Skeletal muscle tissue (tissue), 3 donors: ENCODE measurements at regions not wholly inside any gene's neighbourhood (a gene's known extent, or its start where the extent isn't known, plus 50 kb on each side); places are given as distances from the start of the nearest gene placed in this dataset.

ENCODE experiments used
- H3K27ac ChIP-seq: one replicate; pipeline ENCODE4 v1.7.0; 2013; ENCODE audit warnings: mild to moderate bottlenecking, low read depth, low read length, inconsistent platforms
- H3K27me3 ChIP-seq, 3 donors: one replicate each; pipeline ENCODE4 v1.7.0; 2013; ENCODE audit warnings: low read length in 3 of 3; ENCODE audit not compliant: control insufficient read depth in 3 of 3, insufficient read depth in 3 of 3
- H3K36me3 ChIP-seq, 3 donors: one replicate each; pipeline ENCODE4 v1.7.0; 2013; ENCODE audit warnings: low read length in 3 of 3; ENCODE audit not compliant: control insufficient read depth in 3 of 3, insufficient read depth in 3 of 3
- H3K4me1 ChIP-seq, 3 donors: one replicate each; pipeline ENCODE4 v1.7.0; 2013; ENCODE audit warnings: low read length in 3 of 3, mild to moderate bottlenecking in 3 of 3; ENCODE audit not compliant: control insufficient read depth in 3 of 3, insufficient read depth in 3 of 3
- H3K4me3 ChIP-seq, 3 donors: one replicate each; pipeline ENCODE4 v1.7.0; 2013; ENCODE audit warnings: low read length in 3 of 3
- H3K9ac ChIP-seq, 3 donors: one replicate each; pipeline ENCODE4 v1.7.0; 2013; ENCODE audit warnings: low read length in 3 of 3, mild to moderate bottlenecking in 3 of 3, moderate library complexity in 2 of 3, low read depth in 1 of 3
- H3K9me3 ChIP-seq, 3 donors: one replicate each; pipeline ENCODE4 v1.7.0; 2013; ENCODE audit warnings: low read length in 3 of 3; ENCODE audit not compliant: control insufficient read depth in 3 of 3
- donor health status: Osteomylitis.

DNA sequence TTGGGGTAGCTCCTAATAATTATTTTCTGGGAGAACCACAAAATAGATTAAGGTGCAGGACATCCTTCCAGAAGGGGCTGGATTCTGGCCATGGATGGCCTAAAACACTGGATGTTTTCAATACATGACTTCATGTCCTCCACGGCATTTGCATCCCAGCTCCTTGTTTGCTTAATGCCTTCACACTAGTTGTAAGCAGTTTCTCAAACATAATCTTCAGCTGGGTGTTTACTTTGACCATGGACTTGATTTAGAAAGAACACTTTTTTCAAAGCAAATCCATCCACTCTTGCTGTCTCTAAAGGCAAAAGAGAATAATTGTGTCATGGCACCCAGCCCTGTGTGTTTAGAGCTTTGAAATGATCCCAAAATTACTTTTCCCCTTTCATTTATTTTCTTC is 82.5 kb upstream of the GSX1 start:
- Histone ChIP-seq H3K27ac (no peak overlapping the region), H3K27me3 (peaks cover 0 to 3% (median 0%) of the 10 kb centered on the region in 3 donors), H3K4me3 (no peak overlapping the region), H3K4me1 (no peaks in the 10 kb centered on the region), H3K9me3 (peaks cover 0 to 6% (median 2%) of the 10 kb centered on the region in 3 donors), H3K9ac (no peak overlapping the region), H3K36me3 (no peaks in the 10 kb centered on the region)

GRCh38 chr13:27712421-27712820 is 79.9 kb upstream of the GSX1 start:
- Histone ChIP-seq H3K27ac (no peak overlapping the region), H3K9ac (no peak overlapping the region), H3K9me3 (no peaks in the 10 kb centered on the region), H3K36me3 (no peaks in the 10 kb centered on the region), H3K4me1 (no peaks in the 10 kb centered on the region), H3K27me3 (peaks cover 0 to 8% (median 2%) of the 10 kb centered on the region in 3 donors), H3K4me3 (no peak overlapping the region)

DNA sequence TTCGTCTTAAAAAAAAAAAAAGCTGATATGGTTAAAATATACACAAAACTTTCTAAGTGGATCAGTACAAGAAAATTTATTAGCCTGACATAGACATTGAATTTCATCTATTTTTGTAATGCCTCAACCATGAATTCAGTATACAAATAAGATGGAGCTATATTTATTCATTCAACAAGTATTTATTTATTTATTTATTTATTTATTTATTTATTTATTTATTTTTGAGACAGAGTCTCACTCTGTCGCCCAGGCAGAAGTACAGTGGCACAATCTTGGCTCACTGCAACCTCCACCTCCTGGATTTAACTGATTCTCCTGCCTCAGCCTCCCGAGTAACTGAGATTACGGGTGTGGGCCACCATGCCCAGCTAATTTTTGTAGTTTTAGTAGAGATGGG is 78.5 kb upstream of the GSX1 start:
- H3K4me1 ChIP-seq: no peaks in the 10 kb centered on the region
- H3K4me3 ChIP-seq: no peak overlapping the region
- H3K27ac ChIP-seq: no peak overlapping the region
- peaks cover 0 to 8% (median 2%) of the 10 kb centered on the region in 3 donors for H3K27me3 ChIP-seq
- no peaks in the 10 kb centered on the region for H3K36me3 ChIP-seq
- H3K9me3 ChIP-seq: no peaks in the 10 kb centered on the region
- H3K9ac ChIP-seq: no peak overlapping the region

GRCh38 chr13:27721681-27722080 is 70.6 kb upstream of the GSX1 start:
- Histone ChIP-seq H3K4me3 (no peak overlapping the region), H3K4me1 (no peaks in the 10 kb centered on the region), H3K36me3 (no peaks in the 10 kb centered on the region), H3K9me3 (no peaks in the 10 kb centered on the region), H3K27me3 (peaks cover 0 to 6% (median 0%) of the 10 kb centered on the region in 3 donors), H3K9ac (no peak overlapping the region), H3K27ac (no peak overlapping the region)

DNA sequence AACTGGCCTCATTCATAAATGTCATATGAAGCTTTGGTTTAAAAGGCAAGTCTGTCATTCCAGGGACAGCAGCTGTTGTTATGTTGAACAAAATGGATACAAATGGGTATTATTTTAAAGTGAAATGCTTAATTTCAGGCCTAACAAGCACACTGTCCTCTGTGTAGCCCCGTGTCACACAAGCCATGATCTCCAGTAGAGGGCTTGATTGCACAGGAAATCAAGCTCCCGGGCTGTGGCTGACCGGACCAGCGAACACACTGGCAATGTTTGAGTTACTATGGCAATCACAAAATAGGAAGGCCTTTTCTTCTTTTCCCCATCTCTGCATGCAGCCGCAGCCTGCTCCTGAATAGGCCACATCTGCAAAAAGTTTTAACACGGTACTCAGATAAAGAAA is 64.0 kb upstream of the GSX1 start:
- H3K27me3 ChIP-seq: no peaks in the 10 kb centered on the region
- H3K4me1 ChIP-seq: no peaks in the 10 kb centered on the region
- no peaks in the 10 kb centered on the region for H3K36me3 ChIP-seq
- H3K9ac ChIP-seq: no peak overlapping the region
- H3K9me3 ChIP-seq: no peaks in the 10 kb centered on the region
- H3K4me3 ChIP-seq: no peak overlapping the region
- H3K27ac ChIP-seq: no peak overlapping the region

DNA sequence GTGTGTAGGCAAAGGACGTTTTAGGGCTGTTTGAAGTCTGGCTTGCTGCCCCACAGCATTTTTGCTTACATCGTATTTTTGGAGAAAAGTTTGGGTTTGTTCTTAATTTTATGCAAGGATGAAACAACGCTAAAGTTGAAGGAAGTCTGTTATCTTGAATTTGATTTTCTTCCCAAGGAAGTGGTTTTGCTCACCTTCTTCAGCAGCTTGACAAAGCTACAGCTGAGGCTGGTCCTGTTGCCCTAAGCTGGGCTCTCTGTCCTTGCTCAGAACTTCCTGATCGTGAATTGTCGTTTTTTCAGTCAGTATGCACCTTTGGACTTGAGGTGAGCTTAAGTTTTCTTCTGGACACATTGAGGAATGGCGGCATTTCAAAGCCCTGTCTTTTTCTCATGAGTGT is 62.1 kb upstream of the GSX1 start:
- H3K27ac ChIP-seq: no peak overlapping the region
- H3K36me3 ChIP-seq: no peaks in the 10 kb centered on the region
- no peak overlapping the region for H3K9ac ChIP-seq
- no peaks in the 10 kb centered on the region for H3K9me3 ChIP-seq
- H3K4me1 ChIP-seq: no peaks in the 10 kb centered on the region
- H3K4me3 ChIP-seq: no peak overlapping the region
- H3K27me3 ChIP-seq: no peaks in the 10 kb centered on the region
